ENCODE measurements at regions not wholly inside any gene's neighbourhood (a gene's known extent, or its start where the extent isn't known, plus 50 kb on each side); places are given as distances from the start of the nearest gene placed in this dataset.

- H3K27ac ChIP-seq (ENCODE audit: low read depth, low read length): no peak overlapping the region
- H3K79me2 ChIP-seq (ENCODE audit: insufficient read depth, low read length): no peaks in the 10 kb centered on the region
- no peak for TF ChIP-seq CTCF (IDR thresholded peaks at IDR 0.05; ENCODE audit: insufficient read depth, low read depth, low read length)
- no peak for TF ChIP-seq EZH2 (IDR thresholded peaks at IDR 0.05; ENCODE audit: insufficient read depth, low read length)
- H3K4me2 ChIP-seq (ENCODE audit: low read length): no peak overlapping the region
- no peak overlapping the region for H2AFZ ChIP-seq (ENCODE audit: low read depth, low read length)
- Mint-ChIP-seq H3K9me3 (ENCODE audit: unreplicated experiment) (no peaks in the 10 kb centered on the region), H3K36me3 (ENCODE audit: low read depth, unreplicated experiment) (no peaks in the 10 kb centered on the region), H3K27ac (ENCODE audit: unreplicated experiment) (no peak overlapping the region), H3K4me1 (ENCODE audit: low read depth, unreplicated experiment) (no peaks in the 10 kb centered on the region), H3K27me3 (ENCODE audit: low read depth, unreplicated experiment) (no peaks in the 10 kb centered on the region), H3K4me3 (ENCODE audit: unreplicated experiment) (no peak overlapping the region)
- H3K27me3 ChIP-seq (ENCODE audit: insufficient read depth, low read length): no peaks in the 10 kb centered on the region
- no peaks in the 10 kb centered on the region for H3K36me3 ChIP-seq (ENCODE audit: insufficient read depth, low read length)
- H3K4me1 ChIP-seq (ENCODE audit: insufficient read depth, low read length): no peaks in the 10 kb centered on the region
- H4K20me1 ChIP-seq (ENCODE audit: insufficient read depth, low read length): no peaks in the 10 kb centered on the region
- H3K9me3 ChIP-seq (ENCODE audit: insufficient read depth, low read depth, low read length): no peaks in the 10 kb centered on the region
- DNase-seq (ENCODE audit: low read depth): no peak
- no peak for FAIRE-seq
- no peak overlapping the region for H3K9ac ChIP-seq (ENCODE audit: low read length)
- no peak overlapping the region for H3K4me3 ChIP-seq (ENCODE audit: insufficient read depth, low read depth, low read length)
Observed at GRCh38 chrX:140599851-140600250, 95.0 kb upstream of the SOX3 start.

GRCh38 chrX:140589657-140590056 lies 84.8 kb upstream of the SOX3 start:
- no peak overlapping the region for H3K4me2 ChIP-seq (ENCODE audit: low read length)
- no peaks in the 10 kb centered on the region for H4K20me1 ChIP-seq (ENCODE audit: insufficient read depth, low read length)
- no peak overlapping the region for H3K27ac ChIP-seq (ENCODE audit: low read depth, low read length)
- Mint-ChIP-seq H3K9me3 (ENCODE audit: unreplicated experiment) (no peaks in the 10 kb centered on the region), H3K4me1 (ENCODE audit: low read depth, unreplicated experiment) (peaks cover 3% of the 10 kb centered on the region), H3K36me3 (ENCODE audit: low read depth, unreplicated experiment) (no peaks in the 10 kb centered on the region), H3K27ac (ENCODE audit: unreplicated experiment) (no peak overlapping the region), H3K27me3 (ENCODE audit: low read depth, unreplicated experiment) (no peaks in the 10 kb centered on the region), H3K4me3 (ENCODE audit: unreplicated experiment) (no peak overlapping the region)
- TF ChIP-seq CTCF (IDR thresholded peaks at IDR 0.05; ENCODE audit: insufficient read depth, low read depth, low read length): no peak
- TF ChIP-seq EZH2 (IDR thresholded peaks at IDR 0.05; ENCODE audit: insufficient read depth, low read length): no peak
- no peaks in the 10 kb centered on the region for H3K79me2 ChIP-seq (ENCODE audit: insufficient read depth, low read length)
- no peaks in the 10 kb centered on the region for H3K4me1 ChIP-seq (ENCODE audit: insufficient read depth, low read length)
- no peak overlapping the region for H3K4me3 ChIP-seq (ENCODE audit: insufficient read depth, low read depth, low read length)
- no peak for FAIRE-seq
- H3K36me3 ChIP-seq (ENCODE audit: insufficient read depth, low read length): no peaks in the 10 kb centered on the region
- DNase-seq (ENCODE audit: low read depth): no peak
- no peaks in the 10 kb centered on the region for H3K9me3 ChIP-seq (ENCODE audit: insufficient read depth, low read depth, low read length)
- no peak overlapping the region for H3K9ac ChIP-seq (ENCODE audit: low read length)
- H2AFZ ChIP-seq (ENCODE audit: low read depth, low read length): no peak overlapping the region
- H3K27me3 ChIP-seq (ENCODE audit: insufficient read depth, low read length): no peaks in the 10 kb centered on the region

GRCh38 chrX:140586951-140587350 lies 82.1 kb upstream of the SOX3 start:
- no peak overlapping the region for H3K4me3 ChIP-seq (ENCODE audit: insufficient read depth, low read depth, low read length)
- FAIRE-seq: no peak
- no peak overlapping the region for H2AFZ ChIP-seq (ENCODE audit: low read depth, low read length)
- no peak overlapping the region for H3K9ac ChIP-seq (ENCODE audit: low read length)
- Mint-ChIP-seq H3K27me3 (ENCODE audit: low read depth, unreplicated experiment) (no peaks in the 10 kb centered on the region), H3K4me3 (ENCODE audit: unreplicated experiment) (no peak overlapping the region), H3K9me3 (ENCODE audit: unreplicated experiment) (no peaks in the 10 kb centered on the region), H3K27ac (ENCODE audit: unreplicated experiment) (no peak overlapping the region), H3K4me1 (ENCODE audit: low read depth, unreplicated experiment) (no peaks in the 10 kb centered on the region), H3K36me3 (ENCODE audit: low read depth, unreplicated experiment) (no peaks in the 10 kb centered on the region)
- no peaks in the 10 kb centered on the region for H4K20me1 ChIP-seq (ENCODE audit: insufficient read depth, low read length)
- no peak overlapping the region for H3K27ac ChIP-seq (ENCODE audit: low read depth, low read length)
- no peaks in the 10 kb centered on the region for H3K36me3 ChIP-seq (ENCODE audit: insufficient read depth, low read length)
- no peak overlapping the region for H3K4me2 ChIP-seq (ENCODE audit: low read length)
- DNase-seq (ENCODE audit: low read depth): no peak
- no peaks in the 10 kb centered on the region for H3K9me3 ChIP-seq (ENCODE audit: insufficient read depth, low read depth, low read length)
- no peaks in the 10 kb centered on the region for H3K27me3 ChIP-seq (ENCODE audit: insufficient read depth, low read length)
- H3K4me1 ChIP-seq (ENCODE audit: insufficient read depth, low read length): no peaks in the 10 kb centered on the region
- no peaks in the 10 kb centered on the region for H3K79me2 ChIP-seq (ENCODE audit: insufficient read depth, low read length)
- TF ChIP-seq CTCF (IDR thresholded peaks at IDR 0.05; ENCODE audit: insufficient read depth, low read depth, low read length) (no peak), EZH2 (IDR thresholded peaks at IDR 0.05; ENCODE audit: insufficient read depth, low read length) (no peak)
